Lower leg skin (tissue), 3 donors: ENCODE measurements at regions not wholly inside any gene's neighbourhood (a gene's known extent, or its start where the extent isn't known, plus 50 kb on each side); places are given as distances from the start of the nearest gene placed in this dataset.

Experiments used
- POLR2A ChIP-seq, 2 donors: fragments of 450-650 bp; IDR thresholded peaks; one replicate each; pipeline ENCODE4 v1.6.1; 2016 to 2017; ENCODE audit warnings: antibody characterized with exemption in 2 of 2, mild to moderate bottlenecking in 1 of 2, moderate library complexity in 1 of 2
- TF ChIP-seq, protein P1 (sequence below), 3 donors: fragments of 450-650 bp; IDR thresholded peaks; one replicate each; pipeline ENCODE4 v1.5.1; 2016; ENCODE audit warnings: antibody characterized with exemption in 3 of 3, mild to moderate bottlenecking in 3 of 3, moderate library complexity in 2 of 3

DNA sequence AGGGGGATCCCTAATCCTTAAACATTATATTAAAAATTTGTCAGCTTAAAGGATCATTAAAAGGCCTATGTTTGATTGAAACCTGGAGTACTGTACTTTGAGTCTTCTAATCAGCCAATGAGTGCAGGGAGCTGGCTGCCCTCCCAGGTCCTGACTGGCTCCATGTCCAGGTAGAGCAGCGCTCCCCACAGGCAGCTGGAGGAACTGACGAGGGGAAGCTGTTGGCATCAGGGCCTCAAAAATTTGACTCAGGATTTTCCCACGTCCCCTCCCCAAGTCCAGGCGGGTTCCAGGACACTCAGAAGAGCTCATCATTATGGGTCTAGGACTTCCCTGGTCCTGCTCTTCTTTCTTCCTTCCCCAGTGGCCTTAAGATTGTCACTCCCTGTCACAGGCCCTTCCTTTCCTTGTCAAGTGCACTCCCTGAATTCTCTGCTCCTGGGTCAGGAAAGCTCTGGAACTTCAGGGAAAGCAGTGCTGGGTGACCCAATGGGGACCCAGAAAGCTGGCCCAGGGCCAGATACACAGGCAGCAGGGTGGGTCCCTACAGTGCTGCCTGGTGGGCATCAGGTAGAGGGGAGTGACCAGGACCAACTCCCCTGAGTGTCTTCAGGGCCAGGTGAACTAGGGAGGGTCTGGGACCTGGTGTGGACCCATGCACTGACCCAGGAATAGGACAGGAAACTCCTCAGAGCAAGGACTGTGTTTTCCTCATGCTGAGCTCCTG, 65.5 kb downstream of the GGTLC2 start:
- TF ChIP-seq, protein P1, sequence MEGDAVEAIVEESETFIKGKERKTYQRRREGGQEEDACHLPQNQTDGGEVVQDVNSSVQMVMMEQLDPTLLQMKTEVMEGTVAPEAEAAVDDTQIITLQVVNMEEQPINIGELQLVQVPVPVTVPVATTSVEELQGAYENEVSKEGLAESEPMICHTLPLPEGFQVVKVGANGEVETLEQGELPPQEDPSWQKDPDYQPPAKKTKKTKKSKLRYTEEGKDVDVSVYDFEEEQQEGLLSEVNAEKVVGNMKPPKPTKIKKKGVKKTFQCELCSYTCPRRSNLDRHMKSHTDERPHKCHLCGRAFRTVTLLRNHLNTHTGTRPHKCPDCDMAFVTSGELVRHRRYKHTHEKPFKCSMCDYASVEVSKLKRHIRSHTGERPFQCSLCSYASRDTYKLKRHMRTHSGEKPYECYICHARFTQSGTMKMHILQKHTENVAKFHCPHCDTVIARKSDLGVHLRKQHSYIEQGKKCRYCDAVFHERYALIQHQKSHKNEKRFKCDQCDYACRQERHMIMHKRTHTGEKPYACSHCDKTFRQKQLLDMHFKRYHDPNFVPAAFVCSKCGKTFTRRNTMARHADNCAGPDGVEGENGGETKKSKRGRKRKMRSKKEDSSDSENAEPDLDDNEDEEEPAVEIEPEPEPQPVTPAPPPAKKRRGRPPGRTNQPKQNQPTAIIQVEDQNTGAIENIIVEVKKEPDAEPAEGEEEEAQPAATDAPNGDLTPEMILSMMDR (IDR thresholded peaks at IDR 0.05): no peak
- TF ChIP-seq POLR2A (IDR thresholded peaks at IDR 0.05): no peak
